SK-N-SH (cell line): ENCODE measurements at regions not wholly inside any gene's neighbourhood (a gene's known extent, or its start where the extent isn't known, plus 50 kb on each side); places are given as distances from the start of the nearest gene placed in this dataset.

Experiments
- FOXJ3 ChIP-seq: sonication (generic); formaldehyde crosslinking; IDR thresholded peaks from 2 replicates; pipeline ENCODE4 v1.5.1; 2020; ENCODE audit warnings: mild to moderate bottlenecking, missing genetic modification reagents
- GABPA ChIP-seq: IDR thresholded peaks from 2 replicates; pipeline ENCODE4 v1.4.0; 2012; ENCODE audit warnings: low read depth, mild to moderate bottlenecking
- JUND ChIP-seq: IDR thresholded peaks from 2 replicates; pipeline ENCODE4 v1.4.0; 2012
- MXI1 ChIP-seq: IDR thresholded peaks from 2 replicates; pipeline ENCODE4 v1.6.1; 2012; ENCODE audit warnings: mild to moderate bottlenecking, low read depth, low read length, improper control_type of control experiment
- POLR2AphosphoS5 ChIP-seq: IDR thresholded peaks from 2 replicates; pipeline ENCODE4 v1.6.1; 2012; ENCODE audit warnings: low read depth, low read length
- RAD21 ChIP-seq: IDR thresholded peaks from 2 replicates; pipeline ENCODE4 v1.6.1; 2012; ENCODE audit warnings: mild to moderate bottlenecking, low read length
- TF ChIP-seq, protein P1 (sequence below): fragments of 200-600 bp; sonication (generic); IDR thresholded peaks from 2 replicates; pipeline ENCODE4 v1.6.1; 2017; ENCODE audit warnings: antibody characterized with exemption, mild to moderate bottlenecking, moderate library complexity
- TF ChIP-seq, protein P2 (sequence below): IDR thresholded peaks from 2 replicates; pipeline ENCODE4 v1.4.0; 2012; ENCODE audit warnings: low read depth

DNA sequence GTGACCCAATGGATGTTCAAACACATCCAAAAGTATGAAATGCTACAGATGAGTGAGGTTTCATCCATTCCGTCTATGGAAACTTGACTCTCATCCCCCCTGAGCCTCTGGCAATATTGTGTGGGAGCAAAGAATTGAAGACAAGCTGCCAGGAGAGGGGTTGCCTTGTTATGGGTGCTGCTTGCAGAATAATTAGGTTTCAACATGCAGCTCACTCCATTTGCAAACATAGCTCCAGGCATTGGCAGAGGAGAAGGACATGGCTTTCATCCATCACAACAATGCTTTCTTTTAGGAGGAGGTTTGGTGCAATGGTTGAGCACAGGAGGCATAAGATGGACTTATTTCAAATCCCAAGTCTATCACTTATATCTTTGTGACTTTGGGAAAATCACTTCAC, 220.7 kb upstream of the SRRM4 start:
- TF ChIP-seq, protein P1, sequence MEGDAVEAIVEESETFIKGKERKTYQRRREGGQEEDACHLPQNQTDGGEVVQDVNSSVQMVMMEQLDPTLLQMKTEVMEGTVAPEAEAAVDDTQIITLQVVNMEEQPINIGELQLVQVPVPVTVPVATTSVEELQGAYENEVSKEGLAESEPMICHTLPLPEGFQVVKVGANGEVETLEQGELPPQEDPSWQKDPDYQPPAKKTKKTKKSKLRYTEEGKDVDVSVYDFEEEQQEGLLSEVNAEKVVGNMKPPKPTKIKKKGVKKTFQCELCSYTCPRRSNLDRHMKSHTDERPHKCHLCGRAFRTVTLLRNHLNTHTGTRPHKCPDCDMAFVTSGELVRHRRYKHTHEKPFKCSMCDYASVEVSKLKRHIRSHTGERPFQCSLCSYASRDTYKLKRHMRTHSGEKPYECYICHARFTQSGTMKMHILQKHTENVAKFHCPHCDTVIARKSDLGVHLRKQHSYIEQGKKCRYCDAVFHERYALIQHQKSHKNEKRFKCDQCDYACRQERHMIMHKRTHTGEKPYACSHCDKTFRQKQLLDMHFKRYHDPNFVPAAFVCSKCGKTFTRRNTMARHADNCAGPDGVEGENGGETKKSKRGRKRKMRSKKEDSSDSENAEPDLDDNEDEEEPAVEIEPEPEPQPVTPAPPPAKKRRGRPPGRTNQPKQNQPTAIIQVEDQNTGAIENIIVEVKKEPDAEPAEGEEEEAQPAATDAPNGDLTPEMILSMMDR, result no peak
- TF ChIP-seq RAD21, result no peak
- TF ChIP-seq GABPA, result no peak
- peak; percentile 50; the same call in 1 of the 2 replicates for TF ChIP-seq MXI1
- TF ChIP-seq, protein P2, sequence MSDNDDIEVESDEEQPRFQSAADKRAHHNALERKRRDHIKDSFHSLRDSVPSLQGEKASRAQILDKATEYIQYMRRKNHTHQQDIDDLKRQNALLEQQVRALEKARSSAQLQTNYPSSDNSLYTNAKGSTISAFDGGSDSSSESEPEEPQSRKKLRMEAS, result no peak
- no peak for TF ChIP-seq JUND
- no peak for TF ChIP-seq POLR2AphosphoS5
- TF ChIP-seq FOXJ3 (CRISPR knock-in tag), result no peak
